H1 (cell line): ENCODE measurements at regions not wholly inside any gene's neighbourhood (a gene's known extent, or its start where the extent isn't known, plus 50 kb on each side); places are given as distances from the start of the nearest gene placed in this dataset.

Source experiments
- CTCF ChIA-PET: fragments of 300-600 bp; sonication (Branson Sonifier 250); formaldehyde crosslinking; loops from one replicate; lab custom pipeline; 2021; ENCODE audit not compliant: partially characterized antibody; lab: Charles Lee
- POLR2A ChIA-PET: fragments of 300-600 bp; sonication (Branson Sonifier 250); formaldehyde crosslinking; loops from one replicate; lab custom pipeline; 2021; ENCODE audit warnings: inconsistent platforms; ENCODE audit not compliant: partially characterized antibody; lab: Charles Lee
- DNase-seq, 2 experiments: peaks; one replicate each; pipeline versions ENCODE4 v3.0.0 to v3.0.0-alpha.2; 2010 to 2022; ENCODE audit warnings: low spot score in 2 of 2, low read depth in 1 of 2, mixed read lengths in 1 of 2
- FAIRE-seq: peaks from 2 replicates; lab custom pipeline; 2011; peaks lifted over from hg19 to GRCh38; lab: Jason Lieb, UNC
- H2AFZ ChIP-seq: 2 replicates; pipeline ENCODE4 v1.8.1; 2012; ENCODE audit warnings: low read length, inconsistent platforms
- H2AK5ac ChIP-seq: 2 replicates; pipeline ENCODE4 v1.6.1; 2013; ENCODE audit warnings: low read depth, low read length
- H2BK120ac ChIP-seq: replicated peaks from 2 replicates; pipeline ENCODE3; 2013; ENCODE audit warnings: low read depth, low read length, inconsistent platforms
- H2BK12ac ChIP-seq: 2 replicates; pipeline ENCODE4 v1.6.1; 2013; ENCODE audit warnings: low read depth, low read length
- H2BK15ac ChIP-seq: 2 replicates; pipeline ENCODE4 v1.6.1; 2013; ENCODE audit warnings: low read length
- H2BK20ac ChIP-seq: 2 replicates; pipeline ENCODE4 v1.6.1; 2013; ENCODE audit warnings: low read length
- H2BK5ac ChIP-seq: 2 replicates; pipeline ENCODE4 v1.6.1; 2013; ENCODE audit warnings: low read depth, low read length
- H3K14ac ChIP-seq: 2 replicates; pipeline ENCODE4 v1.6.1; 2013; ENCODE audit warnings: inconsistent platforms; ENCODE audit not compliant: insufficient read length
- H3K18ac ChIP-seq: 2 replicates; pipeline ENCODE4 v1.6.1; 2013; ENCODE audit warnings: low read length; ENCODE audit errors: extremely low read depth
- H3K23ac ChIP-seq: 2 replicates; pipeline ENCODE4 v1.6.1; 2013; ENCODE audit warnings: inconsistent platforms; ENCODE audit not compliant: insufficient read length
- H3K23me2 ChIP-seq: 2 replicates; pipeline ENCODE4 v1.6.1; 2013; ENCODE audit warnings: low read depth, low read length
- H3K27ac ChIP-seq: 2 replicates; pipeline ENCODE4 v1.6.1; 2011; ENCODE audit warnings: low read depth, low read length, inconsistent platforms
- H3K27me3 ChIP-seq, 4 experiments: replicated peaks in 1 of 4; 1 replicate in 1 of 4; 2 replicates in 3 of 4; pipeline versions ENCODE4 v1.6.1 to v1.8.1; 2011 to 2013; ENCODE audit warnings: low read length in 3 of 4, mild to moderate bottlenecking in 3 of 4, inconsistent platforms in 2 of 4, mixed read lengths in 2 of 4, moderate library complexity in 1 of 4; ENCODE audit not compliant: control insufficient read depth in 3 of 4, insufficient read depth in 3 of 4; ENCODE audit errors: extremely low read depth in 1 of 4
- H3K36me3 ChIP-seq, 4 experiments: 2 replicates each; pipeline versions ENCODE4 v1.6.1 to v1.8.1; 2011 to 2013; ENCODE audit warnings: mild to moderate bottlenecking in 4 of 4, low read length in 3 of 4, moderate library complexity in 2 of 4, control low read depth in 1 of 4, inconsistent platforms in 1 of 4; ENCODE audit not compliant: insufficient read depth in 4 of 4, control insufficient read depth in 2 of 4
- H3K4ac ChIP-seq: replicated peaks from 2 replicates; pipeline ENCODE3; 2013; ENCODE audit warnings: low read length, low read depth, mixed read lengths, inconsistent platforms; ENCODE audit not compliant: insufficient read length
- H3K4me1 ChIP-seq, 4 experiments: replicated peaks in 1 of 4; 1 replicate in 1 of 4; 2 replicates in 3 of 4; pipeline versions ENCODE4 v1.6.1 to v1.8.1; 2011 to 2013; ENCODE audit warnings: low read length in 3 of 4, inconsistent platforms in 2 of 4, mixed read lengths in 1 of 4; ENCODE audit not compliant: insufficient read depth in 4 of 4, control insufficient read depth in 3 of 4
- H3K4me2 ChIP-seq, 2 experiments: 2 replicates each; pipeline versions ENCODE4 v1.6.1 to v1.8.1; 2011 to 2013; ENCODE audit warnings: low read depth in 2 of 2, low read length in 2 of 2, control low read depth in 1 of 2, inconsistent platforms in 1 of 2, mild to moderate bottlenecking in 1 of 2; ENCODE audit not compliant: insufficient read depth in 1 of 2
- H3K4me3 ChIP-seq, 4 experiments: fragments of 200-600, 300-600 bp in 1 of 4; sonication (generic), shearing (Covaris generic), sonication (Bioruptor Twin) in 1 of 4; 2 replicates each; pipeline versions ENCODE4 v1.5.1 to v1.8.1; 2011 to 2016; ENCODE audit warnings: low read length in 4 of 4, low read depth in 3 of 4, control low read depth in 2 of 4, inconsistent platforms in 2 of 4, mild to moderate bottlenecking in 2 of 4, mixed read lengths in 1 of 4, moderate library complexity in 1 of 4; ENCODE audit not compliant: insufficient read depth in 2 of 4; ENCODE audit errors: extremely low read depth in 1 of 4
- H3K56ac ChIP-seq: replicated peaks from 2 replicates; pipeline ENCODE3; 2013; ENCODE audit warnings: low read depth, mild to moderate bottlenecking, mixed read lengths, low read length, inconsistent platforms; ENCODE audit not compliant: insufficient read length
- H3K79me1 ChIP-seq: 2 replicates; pipeline ENCODE4 v1.6.1; 2013; ENCODE audit warnings: low read depth, low read length, control low read depth
- H3K79me2 ChIP-seq, 2 experiments: 2 replicates each; pipeline versions ENCODE4 v1.6.1 to v1.8.1; 2012 to 2013; ENCODE audit warnings: low read length in 2 of 2, mild to moderate bottlenecking in 2 of 2, inconsistent platforms in 1 of 2; ENCODE audit not compliant: insufficient read depth in 2 of 2, control insufficient read depth in 1 of 2
- H3K9ac ChIP-seq, 4 experiments: replicated peaks in 1 of 4; 1 replicate in 1 of 4; 2 replicates in 3 of 4; pipeline versions ENCODE4 v1.6.1 to v1.8.1; 2011 to 2013; ENCODE audit warnings: low read depth in 3 of 4, low read length in 3 of 4, control low read depth in 2 of 4, mild to moderate bottlenecking in 2 of 4, moderate library complexity in 2 of 4, inconsistent platforms in 1 of 4; ENCODE audit errors: extremely low read depth in 1 of 4
- H3K9me3 ChIP-seq, 2 experiments: 2 replicates each; pipeline versions ENCODE4 v1.6.1 to v1.8.1; 2012 to 2013; ENCODE audit warnings: mild to moderate bottlenecking in 2 of 2, moderate library complexity in 2 of 2, control low read depth in 1 of 2, inconsistent platforms in 1 of 2, low read depth in 1 of 2, low read length in 1 of 2, mixed read lengths in 1 of 2; ENCODE audit not compliant: insufficient read depth in 2 of 2
- H4K20me1 ChIP-seq, 2 experiments: replicated peaks in 1 of 2; 2 replicates each; pipeline versions ENCODE3 to v1.8.1; 2011 to 2013; ENCODE audit warnings: inconsistent platforms in 2 of 2, low read length in 2 of 2, mild to moderate bottlenecking in 1 of 2; ENCODE audit not compliant: insufficient read depth in 2 of 2, control insufficient read depth in 1 of 2
- H4K5ac ChIP-seq: 2 replicates; pipeline ENCODE4 v1.6.1; 2013; ENCODE audit warnings: low read length, low read depth, mixed read lengths, inconsistent platforms; ENCODE audit not compliant: insufficient read length
- H4K8ac ChIP-seq: 2 replicates; pipeline ENCODE4 v1.8.0; 2013; ENCODE audit warnings: mild to moderate bottlenecking, moderate library complexity, low read length, inconsistent platforms; ENCODE audit not compliant: insufficient read depth; ENCODE audit errors: extremely low read depth
- H4K91ac ChIP-seq: replicated peaks from 2 replicates; pipeline ENCODE3; 2013; ENCODE audit warnings: low read length, mixed read lengths, inconsistent platforms; ENCODE audit not compliant: insufficient read length
- BCL11A ChIP-seq, 2 experiments: IDR thresholded peaks; one replicate each; pipeline ENCODE4 v1.6.1; 2011; ENCODE audit warnings: low read depth in 2 of 2, low read length in 2 of 2, mild to moderate bottlenecking in 2 of 2
- CBX5 ChIP-seq: fragments of 300-800, 300-1000 bp; sonication (generic); IDR thresholded peaks from 2 replicates; pipeline ENCODE4 v1.7.1; 2016; ENCODE audit warnings: antibody characterized with exemption, low read length, low read depth
- CHD1 ChIP-seq: IDR thresholded peaks from 2 replicates; pipeline ENCODE4 v1.6.1; 2012; ENCODE audit warnings: low read depth, low read length, improper control_type of control experiment
- GABPA ChIP-seq: IDR thresholded peaks from 2 replicates; pipeline ENCODE4 v1.6.1; 2011; ENCODE audit warnings: mild to moderate bottlenecking, low read length, moderate library complexity, borderline replicate concordance; ENCODE audit not compliant: insufficient read depth
- HDAC6 ChIP-seq: IDR thresholded peaks from one replicate; pipeline ENCODE4 v1.7.1; 2012; ENCODE audit warnings: low read depth, mild to moderate bottlenecking, inconsistent platforms, low read length, moderate library complexity
- MAFK ChIP-seq: IDR thresholded peaks from 2 replicates; pipeline ENCODE4 v1.6.1; 2012; ENCODE audit warnings: low read depth, mild to moderate bottlenecking, improper control_type of control experiment, low read length
- RFX5 ChIP-seq: IDR thresholded peaks from 2 replicates; pipeline ENCODE4 v1.6.1; 2011; ENCODE audit warnings: low read depth, low read length, improper control_type of control experiment, borderline replicate concordance
- RXRA ChIP-seq: IDR thresholded peaks from 2 replicates; pipeline ENCODE4 v1.6.1; 2011; ENCODE audit warnings: low read depth, mild to moderate bottlenecking, low read length, moderate library complexity; ENCODE audit not compliant: insufficient read depth
- SIX5 ChIP-seq: IDR thresholded peaks from 2 replicates; pipeline ENCODE4 v1.6.1; 2011; ENCODE audit warnings: mild to moderate bottlenecking, low read depth, low read length
- SP1 ChIP-seq: IDR thresholded peaks from 2 replicates; pipeline ENCODE4 v1.6.1; 2011; ENCODE audit warnings: low read depth, low read length
- SP2 ChIP-seq: IDR thresholded peaks from 2 replicates; pipeline ENCODE4 v1.6.1; 2012; ENCODE audit warnings: mild to moderate bottlenecking, low read length, inconsistent platforms
- TAF7 ChIP-seq: optimal IDR thresholded peaks from 2 replicates; pipeline ENCODE3; 2011; ENCODE audit warnings: low read depth, mild to moderate bottlenecking, inconsistent platforms, low read length, moderate library complexity, borderline replicate concordance
- WGBS, 2 experiments: shearing (Covaris generic) in 1 of 2; methylation state at CpG; one replicate each; pipeline versions ENCODE4 v1.1.6 to v1.1.7; 2013 to 2015; ENCODE audit warnings: low lambda C conversion rate in 2 of 2, mixed read lengths in 2 of 2, inconsistent platforms in 1 of 2, low coverage in 1 of 2, missing lambda C conversion rate in 1 of 2; ENCODE audit not compliant: insufficient replicate concordance in 2 of 2, insufficient coverage in 1 of 2, insufficient read length in 1 of 2; ENCODE audit errors: extremely low coverage in 1 of 2, missing lambda C conversion rate in 1 of 2; 5-methylcytosine and 5-hydroxymethylcytosine counted together
- TF ChIP-seq, protein P1 (sequence below): IDR thresholded peaks from 2 replicates; pipeline ENCODE4 v1.6.1; 2012; ENCODE audit warnings: low read length, inconsistent platforms

DNA sequence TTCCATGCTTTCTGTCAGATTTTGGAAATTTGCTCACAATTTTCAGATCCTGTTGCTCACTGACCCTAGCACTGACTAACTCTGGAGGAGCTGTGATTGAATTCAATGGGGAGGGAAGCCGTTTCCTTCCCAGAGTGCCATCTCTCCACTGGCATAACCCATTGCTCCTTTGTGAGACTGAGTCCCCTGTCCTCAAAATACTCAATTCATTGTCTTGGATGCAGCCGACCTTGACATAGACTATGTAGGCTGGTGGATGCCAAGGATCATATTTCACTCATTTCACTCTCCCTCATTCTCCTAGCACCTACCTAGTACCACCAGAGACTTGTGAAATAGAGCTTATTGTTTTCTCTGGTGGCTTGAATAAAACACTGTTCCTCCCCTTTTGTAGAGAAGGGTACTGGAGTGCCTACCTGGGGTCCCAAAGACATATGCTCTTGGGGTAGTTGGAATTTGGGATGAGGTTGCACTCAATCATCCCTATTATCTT lies 511.3 kb upstream of the ZMIZ1 start:
- no peak overlapping the region for H2BK120ac ChIP-seq
- 89% methylated on average over 2 of the region's 2 CpGs; no CpG with 5 or more reads in 1 of the 2 experiments for WGBS, 2 experiments
- no peak overlapping the region for H3K4ac ChIP-seq
- DNase-seq = no peak
- no peaks in the 10 kb centered on the region for H3K9me3 ChIP-seq
- no peak overlapping the region for H3K4me2 ChIP-seq
- no peak overlapping the region for H3K23ac ChIP-seq
- no peak overlapping the region for H2BK5ac ChIP-seq
- H2BK12ac ChIP-seq = no peak overlapping the region
- FAIRE-seq = no peak
- no peak overlapping the region for H2BK15ac ChIP-seq
- H4K20me1 ChIP-seq = no peaks in the 10 kb centered on the region
- H3K18ac ChIP-seq = no peak overlapping the region
- peaks cover 0 to 2% (median 0%) of the 10 kb centered on the region in 4 experiments; a peak in 1 of 7 replicates for H3K27me3 ChIP-seq
- H3K79me2 ChIP-seq = no peaks in the 10 kb centered on the region
- H4K8ac ChIP-seq = no peak overlapping the region
- H3K79me1 ChIP-seq = no peaks in the 10 kb centered on the region
- no peak overlapping the region for H3K27ac ChIP-seq
- no peak overlapping the region for H3K4me3 ChIP-seq
- no peak overlapping the region for H2AK5ac ChIP-seq
- no peak overlapping the region for H2AFZ ChIP-seq
- peaks cover 4 to 13% (median 9%) of the 10 kb centered on the region in 4 experiments for H3K4me1 ChIP-seq
- ChIA-PET POLR2A (no interaction called here), CTCF (interaction anchor here (1.3 to 1.4 kb wide), 2 partner anchors 100 to 176 kb away, joined by 3 read pairs; no protein-coding TSS in a partner anchor)
- no peaks in the 10 kb centered on the region for H3K36me3 ChIP-seq
- H3K14ac ChIP-seq = no peak overlapping the region
- H4K5ac ChIP-seq = no peak overlapping the region
- H3K9ac ChIP-seq = no peak overlapping the region
- no peak overlapping the region for H3K56ac ChIP-seq
- no peak overlapping the region for H2BK20ac ChIP-seq
- H4K91ac ChIP-seq = no peak overlapping the region
- H3K23me2 ChIP-seq = no peaks in the 10 kb centered on the region
- no peak for TF ChIP-seq CHD1
- no peak for TF ChIP-seq MAFK
- TF ChIP-seq RXRA = no peak
- no peak for TF ChIP-seq GABPA
- no peak for TF ChIP-seq CBX5
- TF ChIP-seq, protein P1, sequence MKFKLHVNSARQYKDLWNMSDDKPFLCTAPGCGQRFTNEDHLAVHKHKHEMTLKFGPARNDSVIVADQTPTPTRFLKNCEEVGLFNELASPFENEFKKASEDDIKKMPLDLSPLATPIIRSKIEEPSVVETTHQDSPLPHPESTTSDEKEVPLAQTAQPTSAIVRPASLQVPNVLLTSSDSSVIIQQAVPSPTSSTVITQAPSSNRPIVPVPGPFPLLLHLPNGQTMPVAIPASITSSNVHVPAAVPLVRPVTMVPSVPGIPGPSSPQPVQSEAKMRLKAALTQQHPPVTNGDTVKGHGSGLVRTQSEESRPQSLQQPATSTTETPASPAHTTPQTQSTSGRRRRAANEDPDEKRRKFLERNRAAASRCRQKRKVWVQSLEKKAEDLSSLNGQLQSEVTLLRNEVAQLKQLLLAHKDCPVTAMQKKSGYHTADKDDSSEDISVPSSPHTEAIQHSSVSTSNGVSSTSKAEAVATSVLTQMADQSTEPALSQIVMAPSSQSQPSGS = no peak
- TF ChIP-seq SIX5 = no peak
- TF ChIP-seq HDAC6 = no peak
- no peak for TF ChIP-seq TAF7
- TF ChIP-seq SP1 = no peak
- TF ChIP-seq RFX5 = no peak
- no peak for TF ChIP-seq BCL11A (IDR thresholded peaks at IDR 0.05; ENCODE audit: low read depth in 2 of 2, low read length in 2 of 2)
- no peak for TF ChIP-seq SP2
